Panc1 (cell line): ENCODE measurements at regions not wholly inside any gene's neighbourhood (a gene's known extent, or its start where the extent isn't known, plus 50 kb on each side); places are given as distances from the start of the nearest gene placed in this dataset.

ENCODE experiments used
- ATAC-seq: fragments of 200-7000 bp; cut with Tn5 transposase; 2 replicates; pipeline ENCODE4 v1.9.1; 2020; ENCODE audit warnings: mild to moderate bottlenecking, moderate library complexity
- BruUV-seq: library from RNA; stranded (reverse); fragments of 400-500 nt; replicated peaks from 2 replicates; lab custom pipeline; 2021; lab: Mats Ljungman, UMichigan
- CTCF ChIA-PET: fragments of 300-600 bp; sonication (Branson Sonifier 250); formaldehyde crosslinking; loops from one replicate; lab custom pipeline; 2022; ENCODE audit warnings: antibody characterized with exemption; lab: Charles Lee
- POLR2A ChIA-PET: fragments of 300-600 bp; sonication (Branson Sonifier 250); formaldehyde crosslinking; loops from one replicate; lab custom pipeline; 2022; ENCODE audit warnings: antibody characterized with exemption; lab: Charles Lee
- DNase-seq: peaks from one replicate; pipeline ENCODE4 v3.0.0-alpha.2; 2010; ENCODE audit warnings: low read depth, low spot score
- H3K27ac ChIP-seq: 2 replicates; pipeline ENCODE4 v1.5.1; 2011; ENCODE audit warnings: mild to moderate bottlenecking, low read length, inconsistent platforms
- H3K27me3 ChIP-seq: fragments of 200-500 bp; sonication (Bioruptor generic); 2 replicates; pipeline ENCODE4 v1.6.0; 2014; ENCODE audit warnings: low read length, inconsistent platforms; ENCODE audit not compliant: control insufficient read depth, insufficient read depth
- H3K36me3 ChIP-seq: fragments of 200-500 bp; sonication (Bioruptor generic); 2 replicates; pipeline ENCODE4 v1.5.1; 2014; ENCODE audit warnings: inconsistent platforms, mild to moderate bottlenecking, low read length, moderate library complexity; ENCODE audit not compliant: control insufficient read depth, insufficient read depth
- H3K4me1 ChIP-seq: 2 replicates; pipeline ENCODE4 v1.5.1; 2011; ENCODE audit warnings: inconsistent platforms, mild to moderate bottlenecking, low read length, moderate library complexity; ENCODE audit not compliant: control insufficient read depth, insufficient read depth
- H3K4me3 ChIP-seq, 2 experiments: 2 replicates each; pipeline ENCODE4 v1.5.1; 2011 to 2012; ENCODE audit warnings: low read depth in 2 of 2, low read length in 2 of 2, mild to moderate bottlenecking in 2 of 2, inconsistent platforms in 1 of 2, moderate library complexity in 1 of 2
- H3K9me3 ChIP-seq: fragments of 200-500 bp; sonication (Bioruptor generic); 2 replicates; pipeline ENCODE4 v1.5.1; 2014; ENCODE audit warnings: low read depth, mild to moderate bottlenecking, inconsistent platforms, low read length, moderate library complexity; ENCODE audit not compliant: control insufficient read depth, insufficient read depth
- POLR2AphosphoS5 ChIP-seq: IDR thresholded peaks from 2 replicates; pipeline ENCODE4 v1.6.1; 2012; ENCODE audit warnings: mild to moderate bottlenecking, low read depth, low read length, moderate library complexity
- SIN3A ChIP-seq: IDR thresholded peaks from 2 replicates; pipeline ENCODE4 v1.6.1; 2012; ENCODE audit warnings: low read depth, mild to moderate bottlenecking, low read length, moderate library complexity, borderline replicate concordance; ENCODE audit not compliant: insufficient read depth
- TCF7L2 ChIP-seq: IDR thresholded peaks from 2 replicates; pipeline ENCODE4 v1.6.1; 2011; ENCODE audit warnings: mild to moderate bottlenecking, low read depth, low read length, inconsistent platforms
- in situ Hi-C: cut with HindIII; loops from 2 replicates; pipeline ENCODE4 v1.10.0; 2016; ENCODE audit warnings: low sequenced_read_pairs, low pct_unique_long_range_greater_than_20kb
- intact Hi-C: fragments of 100-400 bp; cut with micrococcal nuclease; formaldehyde crosslinking; loops from one replicate; pipeline ENCODE4 v1.10.0; 2022; ENCODE audit not compliant: unreplicated experiment
- TF ChIP-seq, protein P1 (sequence below): fragments of 450-650 bp; IDR thresholded peaks from 2 replicates; pipeline ENCODE4 v1.5.1; 2017; ENCODE audit warnings: mild to moderate bottlenecking
- TF ChIP-seq, protein P2 (sequence below), 2 experiments: IDR thresholded peaks; 2 replicates each; pipeline ENCODE4 v1.6.1; 2011 to 2012; ENCODE audit warnings: low read depth in 2 of 2, control low read depth in 1 of 2, low read length in 1 of 2, mild to moderate bottlenecking in 1 of 2, moderate library complexity in 1 of 2; ENCODE audit not compliant: insufficient read depth in 1 of 2

DNA sequence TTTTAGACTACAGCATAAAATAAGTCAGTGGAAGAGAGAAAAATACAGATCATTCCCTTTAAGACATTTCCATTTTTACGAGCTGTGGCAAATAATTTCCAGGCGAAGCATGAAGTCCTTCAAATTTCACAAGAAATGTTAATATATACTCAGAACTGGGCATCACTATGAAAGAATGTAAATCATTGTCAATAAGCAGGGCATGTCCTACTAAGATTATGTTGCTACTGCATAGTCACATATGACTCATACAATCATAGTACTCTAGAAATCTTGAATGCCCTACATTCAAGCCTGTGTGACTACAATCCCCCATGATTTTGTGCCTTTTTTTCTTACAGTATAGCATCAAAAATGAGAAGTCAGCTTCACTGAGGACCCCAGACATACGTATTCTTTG lies 485.2 kb upstream of the FTMT start:
- Histone ChIP-seq H3K27me3 (no peaks in the 10 kb centered on the region), H3K4me3 (no peak overlapping the region), H3K4me1 (no peaks in the 10 kb centered on the region), H3K36me3 (no peaks in the 10 kb centered on the region; the same call in 1 of the 2 replicates), H3K9me3 (no peaks in the 10 kb centered on the region), H3K27ac (no peak overlapping the region)
- BruUV-seq = no TSS peak
- ChIA-PET CTCF (no interaction called here), POLR2A (no interaction called here)
- TF ChIP-seq TCF7L2 = no peak
- TF ChIP-seq, protein P1, sequence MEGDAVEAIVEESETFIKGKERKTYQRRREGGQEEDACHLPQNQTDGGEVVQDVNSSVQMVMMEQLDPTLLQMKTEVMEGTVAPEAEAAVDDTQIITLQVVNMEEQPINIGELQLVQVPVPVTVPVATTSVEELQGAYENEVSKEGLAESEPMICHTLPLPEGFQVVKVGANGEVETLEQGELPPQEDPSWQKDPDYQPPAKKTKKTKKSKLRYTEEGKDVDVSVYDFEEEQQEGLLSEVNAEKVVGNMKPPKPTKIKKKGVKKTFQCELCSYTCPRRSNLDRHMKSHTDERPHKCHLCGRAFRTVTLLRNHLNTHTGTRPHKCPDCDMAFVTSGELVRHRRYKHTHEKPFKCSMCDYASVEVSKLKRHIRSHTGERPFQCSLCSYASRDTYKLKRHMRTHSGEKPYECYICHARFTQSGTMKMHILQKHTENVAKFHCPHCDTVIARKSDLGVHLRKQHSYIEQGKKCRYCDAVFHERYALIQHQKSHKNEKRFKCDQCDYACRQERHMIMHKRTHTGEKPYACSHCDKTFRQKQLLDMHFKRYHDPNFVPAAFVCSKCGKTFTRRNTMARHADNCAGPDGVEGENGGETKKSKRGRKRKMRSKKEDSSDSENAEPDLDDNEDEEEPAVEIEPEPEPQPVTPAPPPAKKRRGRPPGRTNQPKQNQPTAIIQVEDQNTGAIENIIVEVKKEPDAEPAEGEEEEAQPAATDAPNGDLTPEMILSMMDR = no peak
- no peak for TF ChIP-seq SIN3A
- no peak for TF ChIP-seq POLR2AphosphoS5
- TF ChIP-seq, protein P2, sequence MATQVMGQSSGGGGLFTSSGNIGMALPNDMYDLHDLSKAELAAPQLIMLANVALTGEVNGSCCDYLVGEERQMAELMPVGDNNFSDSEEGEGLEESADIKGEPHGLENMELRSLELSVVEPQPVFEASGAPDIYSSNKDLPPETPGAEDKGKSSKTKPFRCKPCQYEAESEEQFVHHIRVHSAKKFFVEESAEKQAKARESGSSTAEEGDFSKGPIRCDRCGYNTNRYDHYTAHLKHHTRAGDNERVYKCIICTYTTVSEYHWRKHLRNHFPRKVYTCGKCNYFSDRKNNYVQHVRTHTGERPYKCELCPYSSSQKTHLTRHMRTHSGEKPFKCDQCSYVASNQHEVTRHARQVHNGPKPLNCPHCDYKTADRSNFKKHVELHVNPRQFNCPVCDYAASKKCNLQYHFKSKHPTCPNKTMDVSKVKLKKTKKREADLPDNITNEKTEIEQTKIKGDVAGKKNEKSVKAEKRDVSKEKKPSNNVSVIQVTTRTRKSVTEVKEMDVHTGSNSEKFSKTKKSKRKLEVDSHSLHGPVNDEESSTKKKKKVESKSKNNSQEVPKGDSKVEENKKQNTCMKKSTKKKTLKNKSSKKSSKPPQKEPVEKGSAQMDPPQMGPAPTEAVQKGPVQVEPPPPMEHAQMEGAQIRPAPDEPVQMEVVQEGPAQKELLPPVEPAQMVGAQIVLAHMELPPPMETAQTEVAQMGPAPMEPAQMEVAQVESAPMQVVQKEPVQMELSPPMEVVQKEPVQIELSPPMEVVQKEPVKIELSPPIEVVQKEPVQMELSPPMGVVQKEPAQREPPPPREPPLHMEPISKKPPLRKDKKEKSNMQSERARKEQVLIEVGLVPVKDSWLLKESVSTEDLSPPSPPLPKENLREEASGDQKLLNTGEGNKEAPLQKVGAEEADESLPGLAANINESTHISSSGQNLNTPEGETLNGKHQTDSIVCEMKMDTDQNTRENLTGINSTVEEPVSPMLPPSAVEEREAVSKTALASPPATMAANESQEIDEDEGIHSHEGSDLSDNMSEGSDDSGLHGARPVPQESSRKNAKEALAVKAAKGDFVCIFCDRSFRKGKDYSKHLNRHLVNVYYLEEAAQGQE (IDR thresholded peaks at IDR 0.05; ENCODE audit: insufficient read depth in 1 of 2, low read depth in 2 of 2, low read length in 1 of 2) = no peak
- in situ Hi-C loops (no loop called here), intact Hi-C loops (no loop called here)
- DNase-seq (no peak), ATAC-seq (no peak)

DNA sequence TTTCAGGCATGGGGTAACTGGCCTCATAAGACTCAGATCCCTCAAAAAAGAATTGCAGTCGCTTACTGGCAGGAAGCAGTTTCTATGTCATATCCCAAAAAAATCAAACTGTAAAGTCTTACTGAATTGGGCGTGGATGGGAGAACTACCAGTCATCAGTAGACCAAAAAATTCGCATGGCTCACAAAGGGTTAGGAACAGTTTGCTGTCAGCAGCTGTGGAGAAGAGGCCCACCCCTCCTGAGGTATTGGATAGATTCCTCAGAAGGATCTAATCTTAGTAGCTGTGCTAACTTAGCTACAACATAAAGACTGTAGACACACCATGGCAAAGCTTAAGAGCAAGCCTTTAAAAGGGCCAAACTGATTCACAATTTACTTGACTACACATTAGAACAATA lies 478.3 kb upstream of the FTMT start:
- intact Hi-C loops (no loop called here), in situ Hi-C loops (no loop called here)
- Histone ChIP-seq H3K9me3 (no peaks in the 10 kb centered on the region), H3K36me3 (no peaks in the 10 kb centered on the region), H3K4me1 (no peaks in the 10 kb centered on the region), H3K4me3 (no peak overlapping the region), H3K27me3 (no peaks in the 10 kb centered on the region), H3K27ac (no peak overlapping the region)
- ATAC-seq (no peak), DNase-seq (no peak)
- no peak for TF ChIP-seq POLR2AphosphoS5
- CTCF ChIA-PET = no interaction called here
- no TSS peak for BruUV-seq
- POLR2A ChIA-PET = no interaction called here

DNA sequence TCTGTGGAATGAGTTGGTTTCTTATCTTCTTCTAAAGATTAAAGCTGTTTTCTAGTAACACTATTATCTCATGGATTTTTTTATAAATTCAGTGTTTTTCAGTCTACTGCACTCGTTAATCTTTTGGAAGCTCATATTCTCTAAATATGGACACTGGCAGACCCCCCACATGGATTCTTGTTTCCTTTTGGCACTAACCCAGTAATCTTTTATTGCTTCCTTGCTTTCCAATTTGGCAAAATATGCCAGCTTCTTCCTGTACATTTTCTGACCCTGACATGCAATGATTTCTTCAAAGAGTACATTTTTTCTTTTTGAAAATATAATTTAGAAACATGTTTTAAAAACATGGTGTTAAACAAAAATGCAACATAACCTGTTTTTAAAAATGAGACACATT lies 474.2 kb upstream of the FTMT start:
- BruUV-seq = no TSS peak
- Histone ChIP-seq H3K27me3 (no peaks in the 10 kb centered on the region), H3K4me3 (no peak overlapping the region), H3K9me3 (no peaks in the 10 kb centered on the region), H3K4me1 (no peaks in the 10 kb centered on the region), H3K36me3 (no peaks in the 10 kb centered on the region), H3K27ac (no peak overlapping the region)
- intact Hi-C loops (no loop called here), in situ Hi-C loops (no loop called here)
- DNase-seq (no peak), ATAC-seq (no peak)
- CTCF ChIA-PET = no interaction called here
- no peak for TF ChIP-seq SIN3A
- no peak for TF ChIP-seq POLR2AphosphoS5
- TF ChIP-seq, protein P1 = no peak
- no peak for TF ChIP-seq TCF7L2
- TF ChIP-seq, protein P2 (IDR thresholded peaks at IDR 0.05; ENCODE audit: insufficient read depth in 1 of 2, low read depth in 2 of 2, low read length in 1 of 2) = no peak
- POLR2A ChIA-PET = no interaction called here
